ENCODE measurements at regions not wholly inside any gene's neighbourhood (a gene's known extent, or its start where the extent isn't known, plus 50 kb on each side); places are given as distances from the start of the nearest gene placed in this dataset.

DNA sequence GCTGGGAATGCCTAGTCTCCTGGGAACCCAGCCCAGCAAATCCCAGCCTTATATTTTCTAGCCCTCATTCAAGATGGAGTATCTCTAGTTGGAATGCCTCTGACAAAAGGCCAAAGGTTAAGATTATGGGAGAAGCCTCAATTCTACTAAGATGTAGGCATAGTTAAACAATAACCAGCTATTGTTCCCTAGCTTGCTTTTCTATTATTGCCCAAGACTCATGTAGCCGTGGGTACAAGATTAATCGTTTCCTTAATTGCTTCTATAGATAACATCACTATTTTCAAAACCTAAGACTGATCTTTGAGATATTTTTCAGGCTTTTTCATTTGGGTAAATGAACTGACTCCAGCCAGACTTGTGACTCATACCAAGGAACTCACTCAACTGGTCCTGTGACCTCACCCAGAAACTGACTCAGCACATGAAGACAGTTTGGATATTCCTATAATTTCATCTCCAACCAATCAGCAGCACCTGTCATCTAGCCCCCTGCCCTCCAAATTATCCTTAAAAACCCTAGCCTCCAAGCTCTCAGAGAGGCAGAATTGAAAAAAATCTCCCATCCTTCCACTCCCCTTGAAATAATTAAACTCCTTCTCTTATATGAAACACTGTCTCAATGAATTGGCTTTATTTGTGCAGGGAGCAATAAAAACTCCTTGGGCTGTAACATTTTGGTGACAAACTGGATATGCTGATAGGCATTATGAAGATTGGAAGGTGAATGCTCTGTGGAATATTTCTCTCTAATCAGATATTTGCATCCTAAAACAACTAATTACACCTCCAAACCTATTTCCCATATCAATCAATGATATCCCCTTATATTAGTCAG, 589.0 kb downstream of the C12orf50 start:
- no peak for TF ChIP-seq SUZ12 (IDR thresholded peaks at IDR 0.05; ENCODE audit: extremely low read depth, insufficient read depth, insufficient read length)
- TF ChIP-seq YY1 (IDR thresholded peaks at IDR 0.05; ENCODE audit: insufficient read depth, insufficient read length), result no peak
- no peak for TF ChIP-seq ZNF274 (IDR thresholded peaks at IDR 0.05; ENCODE audit: low read depth, low read length)
